ENCODE measurements at regions not wholly inside any gene's neighbourhood (a gene's known extent, or its start where the extent isn't known, plus 50 kb on each side); places are given as distances from the start of the nearest gene placed in this dataset.

DNA sequence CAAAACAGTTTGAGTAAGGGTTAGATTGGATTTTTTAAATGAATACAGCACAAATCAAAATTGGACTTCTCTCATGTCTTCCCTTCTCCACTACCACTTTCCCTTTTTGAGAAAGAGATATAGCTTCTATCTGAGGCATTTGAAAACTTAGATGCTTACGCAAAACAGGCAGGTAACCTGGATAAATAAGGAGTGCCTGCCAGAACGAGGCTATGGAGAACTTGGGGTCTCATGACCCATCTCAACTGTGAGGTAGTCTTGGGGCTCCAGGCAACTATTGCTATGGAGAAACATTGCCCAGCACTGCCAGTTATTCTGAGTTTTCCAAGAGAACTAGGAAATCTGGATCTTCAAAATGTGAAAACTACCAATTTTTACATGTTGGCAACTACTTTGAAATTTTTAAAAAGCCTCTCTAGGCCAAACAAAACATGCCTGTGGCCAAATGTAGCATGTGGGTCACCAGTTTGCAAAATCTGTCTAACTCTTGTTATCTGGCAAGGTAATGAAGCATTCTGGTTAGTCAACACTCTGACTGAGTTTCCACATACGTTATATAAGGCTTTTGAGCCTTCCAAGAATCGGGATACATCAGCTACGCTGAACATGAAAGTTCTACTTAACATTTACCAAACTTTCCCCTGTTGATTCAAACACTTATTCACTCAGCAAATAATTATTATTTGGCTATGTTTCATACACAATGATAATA is 752.7 kb downstream of the KCNA4 start:
- DNase-seq (ENCODE audit: low read depth, low spot score), result no peak
- TF ChIP-seq, protein P1, sequence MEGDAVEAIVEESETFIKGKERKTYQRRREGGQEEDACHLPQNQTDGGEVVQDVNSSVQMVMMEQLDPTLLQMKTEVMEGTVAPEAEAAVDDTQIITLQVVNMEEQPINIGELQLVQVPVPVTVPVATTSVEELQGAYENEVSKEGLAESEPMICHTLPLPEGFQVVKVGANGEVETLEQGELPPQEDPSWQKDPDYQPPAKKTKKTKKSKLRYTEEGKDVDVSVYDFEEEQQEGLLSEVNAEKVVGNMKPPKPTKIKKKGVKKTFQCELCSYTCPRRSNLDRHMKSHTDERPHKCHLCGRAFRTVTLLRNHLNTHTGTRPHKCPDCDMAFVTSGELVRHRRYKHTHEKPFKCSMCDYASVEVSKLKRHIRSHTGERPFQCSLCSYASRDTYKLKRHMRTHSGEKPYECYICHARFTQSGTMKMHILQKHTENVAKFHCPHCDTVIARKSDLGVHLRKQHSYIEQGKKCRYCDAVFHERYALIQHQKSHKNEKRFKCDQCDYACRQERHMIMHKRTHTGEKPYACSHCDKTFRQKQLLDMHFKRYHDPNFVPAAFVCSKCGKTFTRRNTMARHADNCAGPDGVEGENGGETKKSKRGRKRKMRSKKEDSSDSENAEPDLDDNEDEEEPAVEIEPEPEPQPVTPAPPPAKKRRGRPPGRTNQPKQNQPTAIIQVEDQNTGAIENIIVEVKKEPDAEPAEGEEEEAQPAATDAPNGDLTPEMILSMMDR (conservative IDR thresholded peaks at IDR 0.05), result no peak
- H3K9me3 Mint-ChIP-seq, result no peaks in the 10 kb centered on the region
- H3K36me3 Mint-ChIP-seq (ENCODE audit: low read depth), result no peaks in the 10 kb centered on the region
- H3K27me3 Mint-ChIP-seq (ENCODE audit: low read depth), result no peaks in the 10 kb centered on the region
- H3K27ac Mint-ChIP-seq (ENCODE audit: unreplicated experiment), result no peak overlapping the region
- peaks cover 19% of the 10 kb centered on the region for H3K4me1 Mint-ChIP-seq
- H3K4me3 Mint-ChIP-seq, result no peak overlapping the region

DNA sequence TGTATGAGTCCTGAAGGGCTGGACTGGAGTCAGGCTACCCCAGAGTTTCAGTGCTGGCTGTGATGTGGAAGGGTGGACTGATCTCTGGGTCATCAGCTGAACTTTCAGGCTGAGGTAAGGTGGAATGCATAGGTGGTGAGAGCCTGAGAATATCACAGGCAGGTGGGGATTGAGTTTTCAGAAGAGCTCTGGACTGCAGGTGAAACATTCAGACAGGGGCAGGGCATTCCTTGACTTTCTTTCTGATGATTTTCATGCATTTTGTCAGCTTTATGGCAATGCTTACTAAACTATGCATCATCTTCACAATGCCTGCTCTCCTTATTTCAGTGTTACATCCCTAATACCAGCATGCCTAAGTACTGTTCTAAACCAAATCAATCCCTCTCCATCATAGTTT is 755.0 kb downstream of the KCNA4 start:
- H3K36me3 Mint-ChIP-seq (ENCODE audit: low read depth), result no peaks in the 10 kb centered on the region
- H3K4me3 Mint-ChIP-seq, result no peak overlapping the region
- DNase-seq (ENCODE audit: low read depth, low spot score), result no peak
- peaks cover 14% of the 10 kb centered on the region for H3K4me1 Mint-ChIP-seq
- TF ChIP-seq, protein P1 (conservative IDR thresholded peaks at IDR 0.05), result no peak
- H3K9me3 Mint-ChIP-seq, result peaks cover 8% of the 10 kb centered on the region
- peaks cover 17% of the 10 kb centered on the region for H3K27me3 Mint-ChIP-seq (ENCODE audit: low read depth)
- no peak overlapping the region for H3K27ac Mint-ChIP-seq (ENCODE audit: unreplicated experiment)

DNA sequence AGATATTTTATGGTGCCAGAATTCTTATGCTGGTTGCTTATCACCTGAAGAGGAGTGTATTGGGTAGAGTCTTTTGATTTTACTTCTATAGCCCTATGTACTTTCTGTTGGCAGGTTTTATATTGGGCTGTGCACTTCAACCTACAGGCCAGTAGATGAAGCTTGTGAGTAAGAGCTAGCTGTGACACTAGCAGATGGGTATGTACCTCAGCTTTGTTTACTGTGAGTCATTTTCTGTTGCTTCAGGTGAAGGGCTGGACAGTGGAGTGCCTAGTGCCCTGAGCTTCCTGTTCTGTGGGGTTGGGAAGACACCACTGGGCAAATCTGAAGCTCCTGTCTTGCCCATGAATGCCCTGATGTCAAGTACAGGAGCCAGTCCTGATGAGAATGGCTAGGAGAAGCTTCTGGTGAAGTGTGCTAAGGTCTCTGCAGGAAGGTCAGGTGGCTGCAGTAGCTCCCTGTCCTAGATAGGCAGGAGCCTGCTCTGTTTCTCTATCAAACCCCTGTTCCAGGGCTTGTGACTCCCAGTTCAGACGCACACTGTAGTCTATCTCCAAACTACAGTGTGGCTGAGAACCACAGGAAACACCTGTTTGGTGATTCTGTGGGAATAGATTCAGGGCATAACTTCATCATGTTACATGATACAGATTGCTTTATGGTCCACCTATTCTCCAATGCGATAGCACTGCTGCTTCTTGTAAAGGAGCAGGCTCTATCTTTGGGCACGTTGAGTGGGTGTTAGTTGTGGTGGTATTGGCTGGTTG is 755.7 kb downstream of the KCNA4 start:
- Mint-ChIP-seq H3K27ac (ENCODE audit: unreplicated experiment) (no peak overlapping the region), H3K4me3 (no peak overlapping the region), H3K36me3 (ENCODE audit: low read depth) (no peaks in the 10 kb centered on the region), H3K4me1 (peaks cover 14% of the 10 kb centered on the region), H3K9me3 (peaks cover 8% of the 10 kb centered on the region), H3K27me3 (ENCODE audit: low read depth) (peaks cover 17% of the 10 kb centered on the region)
- DNase-seq (ENCODE audit: low read depth, low spot score), result no peak
- TF ChIP-seq, protein P1 (conservative IDR thresholded peaks at IDR 0.05), result no peak

DNA sequence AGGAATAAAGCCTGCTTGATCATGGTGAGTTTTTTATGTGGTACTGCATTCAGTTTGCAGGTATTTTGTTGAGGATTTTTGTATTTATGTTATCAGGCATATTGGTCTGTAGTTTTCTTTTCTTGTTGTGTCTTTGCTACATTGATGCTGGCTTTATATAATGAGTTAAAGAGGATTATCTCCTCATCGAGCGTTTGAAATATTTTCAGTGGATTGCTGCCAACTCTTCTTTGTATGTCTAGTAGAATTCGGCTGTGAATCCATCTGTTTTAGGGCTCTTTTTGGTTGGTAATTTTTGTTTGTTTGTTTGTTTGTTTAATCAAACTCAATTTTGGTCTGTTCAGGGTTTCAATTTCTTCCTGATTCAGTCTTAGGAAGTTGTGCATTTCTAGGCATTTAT is 758.4 kb downstream of the KCNA4 start:
- TF ChIP-seq, protein P1 (conservative IDR thresholded peaks at IDR 0.05), result no peak
- no peak for DNase-seq (ENCODE audit: low read depth, low spot score)
- H3K4me3 Mint-ChIP-seq, result no peak overlapping the region
- no peaks in the 10 kb centered on the region for H3K36me3 Mint-ChIP-seq (ENCODE audit: low read depth)
- peaks cover 8% of the 10 kb centered on the region for H3K9me3 Mint-ChIP-seq
- H3K4me1 Mint-ChIP-seq, result no peaks in the 10 kb centered on the region
- H3K27me3 Mint-ChIP-seq (ENCODE audit: low read depth), result peaks cover 17% of the 10 kb centered on the region
- no peak overlapping the region for H3K27ac Mint-ChIP-seq (ENCODE audit: unreplicated experiment)

DNA sequence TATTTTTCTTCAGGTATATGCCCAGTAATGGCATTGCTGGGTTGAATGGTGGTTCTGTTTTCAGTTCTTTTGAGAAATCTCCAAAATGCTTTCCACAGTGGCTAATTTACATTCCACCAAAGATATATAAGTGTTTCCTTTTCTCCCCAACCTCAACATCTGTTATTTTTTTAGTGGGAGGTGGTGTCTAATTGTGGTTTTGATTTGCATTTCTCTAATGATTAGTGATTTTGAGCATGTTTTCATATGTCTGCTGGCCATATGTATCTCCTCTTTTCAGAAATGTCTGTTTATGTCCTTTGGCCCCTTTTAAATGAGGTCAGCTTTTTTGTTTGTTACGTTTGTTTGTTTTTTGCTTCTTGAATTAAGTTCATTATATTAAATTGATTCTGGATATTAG is 760.2 kb downstream of the KCNA4 start:
- no peak for DNase-seq (ENCODE audit: low read depth, low spot score)
- Mint-ChIP-seq H3K27ac (ENCODE audit: unreplicated experiment) (no peak overlapping the region), H3K36me3 (ENCODE audit: low read depth) (no peaks in the 10 kb centered on the region), H3K9me3 (peaks cover 8% of the 10 kb centered on the region), H3K4me1 (no peaks in the 10 kb centered on the region), H3K4me3 (no peak overlapping the region), H3K27me3 (ENCODE audit: low read depth) (peaks cover 17% of the 10 kb centered on the region)
- TF ChIP-seq, protein P1 (conservative IDR thresholded peaks at IDR 0.05), result no peak
